ENCODE measurements at regions not wholly inside any gene's neighbourhood (a gene's known extent, or its start where the extent isn't known, plus 50 kb on each side); places are given as distances from the start of the nearest gene placed in this dataset.

DNA sequence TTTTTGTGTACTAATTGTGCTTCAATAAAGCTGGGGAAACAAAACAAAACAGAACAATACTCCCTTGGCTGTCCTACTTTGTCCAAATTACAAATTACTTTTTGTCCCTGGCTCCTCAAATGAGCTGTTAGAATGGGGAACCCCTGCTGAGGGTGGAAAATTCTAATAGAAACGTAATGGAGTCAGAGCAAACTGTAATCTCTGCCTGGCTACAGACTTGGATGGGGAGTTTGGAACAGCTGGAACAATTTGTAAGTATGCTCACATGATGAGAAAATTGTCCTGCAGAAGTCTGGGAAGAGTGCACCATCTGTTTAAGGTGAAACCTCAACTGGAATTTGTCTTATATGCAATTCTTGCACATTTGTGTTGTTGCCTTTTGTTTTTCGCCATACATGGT is 364.4 kb upstream of the CLNK start:
- no peak for DNase-seq

DNA sequence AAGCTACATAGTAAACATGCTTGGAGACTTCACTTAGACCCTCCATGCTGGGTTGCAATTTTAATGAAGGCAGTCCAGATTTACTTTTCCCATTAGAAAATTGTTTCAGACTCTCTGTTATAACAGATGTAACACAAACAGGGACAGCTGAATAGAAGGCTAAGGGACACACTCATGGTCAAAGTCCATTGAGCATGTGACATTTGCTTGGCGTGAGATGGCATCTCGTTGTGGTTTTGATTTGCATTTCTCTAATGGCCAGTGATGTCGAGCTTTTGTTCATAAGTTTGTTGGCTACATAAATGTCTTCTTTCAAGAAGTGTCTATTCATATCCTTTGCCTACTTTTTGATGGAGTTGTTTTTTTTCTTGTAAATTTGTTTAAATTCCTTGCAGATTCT is 358.2 kb upstream of the CLNK start:
- DNase-seq, result no peak

DNA sequence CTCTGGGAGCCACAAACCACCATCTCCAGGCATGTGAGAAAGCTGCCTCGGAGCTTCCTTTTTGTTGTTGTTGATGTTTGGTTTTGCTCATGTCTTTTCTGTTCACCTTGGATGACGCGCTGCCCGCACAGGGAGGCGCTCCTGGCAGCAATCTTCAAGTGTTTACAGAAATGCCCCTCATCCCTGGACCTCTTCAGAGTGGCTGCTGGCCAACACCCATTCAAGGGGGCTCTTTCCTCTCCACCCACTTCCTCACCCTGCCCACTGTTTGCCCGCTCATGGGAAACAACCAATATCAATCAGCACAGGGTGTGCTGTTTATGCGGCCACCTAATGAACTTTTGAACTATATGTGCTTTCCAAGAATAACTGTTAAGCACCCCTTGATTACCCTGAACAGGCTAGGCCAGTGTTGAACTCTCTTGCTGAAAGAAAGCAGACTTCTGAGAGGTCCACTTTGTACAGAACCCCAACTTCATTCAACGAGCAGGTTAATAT is 355.1 kb upstream of the CLNK start:
- no peak for DNase-seq

DNA sequence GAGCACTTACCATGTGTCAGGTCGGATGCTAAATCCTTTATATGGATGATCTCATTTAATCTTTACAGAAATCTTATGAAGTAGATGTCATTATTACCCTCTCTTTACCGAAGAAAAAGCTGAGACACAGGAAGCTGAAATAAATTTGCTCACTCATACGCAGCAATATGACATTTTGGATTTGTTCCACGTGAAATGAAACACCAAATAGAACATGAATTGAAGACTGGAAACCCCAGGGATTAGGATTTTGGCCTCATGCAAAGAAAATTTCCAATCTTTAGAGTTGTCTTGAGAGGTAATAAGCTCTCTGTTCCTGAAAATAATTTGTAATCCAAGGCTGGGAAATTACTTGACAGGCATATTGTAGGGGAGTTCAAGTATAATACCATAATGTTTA is 354.4 kb upstream of the CLNK start:
- no peak for DNase-seq

DNA sequence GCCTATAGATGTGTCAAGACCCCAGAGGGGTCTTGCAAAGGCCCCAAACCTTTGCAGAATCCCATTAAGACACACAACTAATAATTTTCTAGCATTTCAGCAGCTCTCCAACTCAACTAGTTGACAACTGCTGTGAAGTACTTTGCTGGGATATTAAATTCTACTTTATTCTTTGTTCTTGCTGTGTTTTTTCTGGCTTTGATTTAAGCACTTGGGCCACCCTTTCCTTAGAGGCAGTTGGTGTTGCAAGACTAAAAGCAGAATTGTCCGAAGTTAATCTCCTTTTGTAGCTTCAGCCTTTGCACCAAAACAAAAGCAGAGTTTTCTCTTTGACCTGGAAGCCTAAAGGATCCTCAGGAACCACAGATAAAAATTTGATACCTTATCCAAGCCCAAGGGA is 353.1 kb upstream of the CLNK start:
- DNase-seq, result no peak

DNA sequence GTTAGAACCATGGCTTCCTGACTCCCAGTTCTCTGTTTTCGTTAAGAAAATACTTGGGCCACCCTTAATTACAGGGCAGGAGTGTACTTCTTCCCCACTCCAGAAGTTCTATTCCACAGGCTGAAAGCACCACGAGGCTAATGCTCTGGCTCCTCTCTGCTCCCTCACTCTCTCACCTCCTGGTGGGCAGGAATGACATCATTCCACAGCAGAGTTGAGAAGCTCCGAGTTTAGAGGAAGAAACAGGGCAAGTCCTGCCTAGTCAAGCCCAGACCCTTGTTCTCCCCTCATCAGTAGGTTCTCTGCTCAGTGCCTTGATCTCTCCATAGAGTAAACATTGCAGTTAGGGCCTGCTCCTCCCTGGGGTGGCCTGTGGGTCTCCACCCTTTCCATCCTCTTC is 343.8 kb upstream of the CLNK start:
- DNase-seq, result no peak

DNA sequence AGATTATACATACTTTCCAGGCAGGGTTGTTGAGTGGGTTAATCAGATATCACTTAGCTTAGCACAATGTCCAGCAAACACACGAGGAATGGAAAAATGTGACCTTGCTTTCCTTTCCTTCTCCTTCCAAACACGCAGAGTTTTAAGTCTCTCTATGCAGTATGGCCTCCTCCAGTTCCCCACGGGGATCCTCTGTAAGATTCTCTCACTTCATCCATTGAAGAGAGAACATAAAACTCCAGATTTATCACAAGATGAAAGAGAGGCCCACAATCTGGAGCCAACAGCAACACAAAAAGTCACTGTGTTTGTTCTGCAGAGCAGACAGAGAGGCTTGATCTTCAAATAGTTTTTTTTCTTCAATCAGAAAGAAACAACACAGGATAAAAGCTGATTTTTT is 336.8 kb upstream of the CLNK start:
- DNase-seq, result no peak

- no peak for DNase-seq
Observed at GRCh38 chr4:11019451-11020240, 335.1 kb upstream of the CLNK start.

GRCh38 chr4:11014199-11014598 is 329.6 kb upstream of the CLNK start:
- no peak for DNase-seq

DNA sequence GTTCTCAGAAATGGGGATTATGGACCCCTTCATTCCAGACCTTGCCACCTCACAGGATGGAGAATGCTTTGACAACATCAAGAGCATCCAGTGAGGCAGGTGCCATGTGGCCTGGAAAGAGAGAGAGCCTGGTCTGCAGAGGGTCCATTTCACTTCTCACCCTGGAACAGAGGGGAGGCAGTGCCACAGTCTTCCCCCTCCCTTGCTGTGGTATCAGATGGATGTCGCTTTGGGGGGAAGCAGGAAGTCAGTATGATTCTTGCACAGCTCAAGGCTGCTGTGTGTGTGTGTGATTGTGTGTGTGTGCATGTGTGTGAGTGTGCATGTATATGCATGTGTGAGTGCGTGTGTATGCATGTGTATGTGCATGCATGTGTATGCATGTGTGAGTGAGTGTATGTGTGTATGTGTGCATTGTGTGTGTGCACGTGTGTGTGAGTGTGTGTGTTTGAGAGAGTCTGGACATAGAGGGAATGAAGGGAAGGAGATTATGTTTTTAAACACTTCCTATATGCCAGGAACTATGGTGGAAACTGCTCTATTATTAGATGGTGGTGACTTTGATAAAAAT is 328.6 kb upstream of the CLNK start:
- DNase-seq, result no peak

DNA sequence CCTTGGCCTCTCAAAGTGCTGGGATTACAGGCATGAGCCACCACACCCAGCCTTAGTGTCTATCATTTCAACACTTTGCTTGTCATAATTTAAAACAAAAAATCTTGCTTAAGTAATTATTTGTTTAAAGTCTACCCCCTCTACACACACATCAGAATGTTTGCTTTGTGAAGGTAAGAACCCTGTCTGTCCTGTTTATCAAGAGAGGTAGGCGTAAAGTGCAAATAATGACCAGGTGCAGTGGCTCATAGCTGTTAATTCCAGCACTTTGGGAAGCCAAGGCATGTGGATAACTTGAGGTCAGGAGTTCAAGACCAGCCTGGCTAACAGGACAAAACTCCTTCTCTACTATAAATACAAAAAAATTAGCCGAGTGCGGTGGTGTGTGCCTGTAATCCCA is 326.7 kb upstream of the CLNK start:
- no peak for DNase-seq

GRCh38 chr4:11010624-11011023 is 326.1 kb upstream of the CLNK start:
- DNase-seq, result no peak

DNA sequence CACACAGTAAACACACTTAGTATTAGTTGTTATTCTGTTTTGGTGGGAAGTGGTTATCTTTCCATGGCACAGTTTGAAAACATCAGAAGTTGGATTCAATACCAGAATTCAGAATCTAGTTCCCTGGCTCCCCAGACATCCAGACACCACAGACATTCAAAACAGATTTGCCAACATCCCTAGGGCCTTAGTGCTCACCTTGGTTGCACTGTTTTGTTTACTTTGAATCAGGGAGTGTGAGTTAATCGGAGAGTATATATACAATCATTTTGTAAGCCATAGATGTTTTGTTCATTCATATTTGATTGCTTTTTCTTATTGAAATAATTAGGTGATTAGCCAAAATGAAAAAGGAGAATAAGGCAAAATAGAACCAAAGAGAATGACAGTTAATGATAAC is 324.7 kb upstream of the CLNK start:
- DNase-seq, result no peak

GRCh38 chr4:11005300-11005699 is 320.7 kb upstream of the CLNK start:
- no peak for DNase-seq

DNA sequence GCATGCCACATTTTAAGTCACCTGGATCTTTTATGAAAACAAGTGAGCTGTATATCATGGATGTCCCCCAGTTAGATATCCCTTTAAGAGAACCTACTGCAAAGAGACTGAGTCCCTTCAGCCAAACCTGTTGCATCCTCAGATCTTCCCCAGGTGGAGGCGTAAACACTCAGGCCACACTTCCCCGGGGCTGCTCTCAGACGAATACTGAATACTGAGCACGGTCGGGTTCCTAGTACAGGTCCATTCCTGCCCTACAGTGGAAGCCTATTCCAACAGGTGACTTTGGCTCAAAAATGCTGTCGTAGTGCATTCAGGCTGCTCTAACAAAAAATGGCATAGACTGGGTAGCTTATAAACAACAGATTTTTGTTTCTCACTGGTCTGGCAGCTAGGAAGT is 320.2 kb upstream of the CLNK start:
- DNase-seq, result no peak

- DNase-seq, result no peak
Observed at GRCh38 chr4:11002961-11003360, 318.4 kb upstream of the CLNK start.

DNA sequence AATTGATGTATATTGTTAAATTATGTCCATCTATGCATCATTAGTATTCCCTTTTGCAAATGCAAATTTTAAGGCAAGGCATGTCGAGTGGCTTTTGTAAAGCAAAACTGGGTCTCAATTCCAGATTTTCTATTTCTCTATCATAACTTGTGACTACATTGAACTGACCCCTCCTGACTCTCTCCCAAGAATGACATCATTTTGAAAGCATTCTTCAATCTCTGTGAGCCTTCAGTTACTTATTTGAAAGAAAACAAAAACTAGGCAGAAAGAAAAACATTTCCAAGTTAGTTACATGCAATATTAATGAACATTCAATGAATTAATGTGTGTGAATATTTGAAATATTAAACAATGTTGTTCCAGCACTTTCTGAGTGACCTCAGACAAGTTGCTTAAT is 314.3 kb upstream of the CLNK start:
- no peak for DNase-seq

- no peak for DNase-seq
Observed at GRCh38 chr4:10984815-10985214, 300.2 kb upstream of the CLNK start.

- no peak for DNase-seq
Observed at GRCh38 chr4:10983885-10984640, 299.5 kb upstream of the CLNK start.

DNA sequence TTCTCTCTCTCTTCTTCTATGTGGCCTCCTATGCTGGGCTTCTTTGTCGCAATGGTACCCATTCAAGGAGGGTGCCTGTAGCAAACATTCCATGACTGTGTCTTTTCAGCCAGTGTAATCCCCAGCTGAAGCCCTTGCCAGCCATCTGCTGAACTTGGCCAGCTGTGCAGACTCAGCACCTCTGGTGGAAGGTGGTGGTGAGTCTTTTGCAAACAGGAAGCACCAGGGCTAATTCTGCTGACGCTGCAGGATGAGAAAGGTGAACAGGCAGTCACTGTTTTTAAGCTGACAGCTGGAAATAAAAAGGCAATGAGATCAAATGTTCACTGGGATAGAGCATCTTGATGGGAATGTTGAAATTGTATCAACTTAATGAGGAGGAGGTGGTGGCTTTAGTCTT is 298.7 kb upstream of the CLNK start:
- peak; percentile 15 for DNase-seq

DNA sequence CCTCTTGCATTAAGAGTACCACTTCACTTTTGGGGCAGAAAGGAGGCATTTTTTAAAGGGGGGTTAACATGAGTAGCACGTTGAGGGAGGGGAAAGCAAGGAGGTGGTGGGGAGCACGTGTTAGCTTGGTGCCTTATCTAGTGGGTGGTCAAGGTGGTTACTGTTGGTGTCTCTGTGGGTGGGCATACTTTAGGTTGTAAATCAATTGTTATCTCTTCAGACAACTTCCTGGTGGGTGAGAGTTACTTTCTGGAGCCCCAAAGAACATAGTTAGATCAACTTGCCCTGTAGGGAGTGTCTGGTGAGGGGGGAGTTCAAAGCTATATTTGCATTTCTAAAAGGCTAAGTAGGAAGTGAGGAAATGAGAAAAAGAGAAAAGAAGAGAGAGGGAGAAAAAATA is 297.7 kb upstream of the CLNK start:
- DNase-seq, result no peak

DNA sequence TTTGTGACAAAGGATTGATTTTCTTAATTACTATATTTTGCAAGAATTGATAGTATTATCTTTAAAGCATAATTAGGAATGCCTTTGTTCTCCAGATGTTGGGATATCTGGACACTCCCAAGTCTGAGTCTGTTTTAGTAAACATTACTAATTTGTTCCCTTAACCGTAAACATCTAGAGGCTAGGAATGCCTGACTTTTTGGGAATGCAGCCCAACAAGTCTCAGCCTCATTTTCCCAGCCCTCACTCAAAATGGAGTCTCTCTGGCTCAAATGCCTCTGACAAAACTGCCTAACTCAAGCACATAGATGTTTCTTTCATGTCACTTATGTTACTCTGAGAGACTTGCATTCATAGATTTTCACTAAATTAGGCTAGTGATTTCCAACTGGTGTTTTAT is 297.0 kb upstream of the CLNK start:
- no peak for DNase-seq

- no peak for DNase-seq
Observed at GRCh38 chr4:10981096-10981495, 296.5 kb upstream of the CLNK start.

- DNase-seq, result no peak
Observed at GRCh38 chr4:10979032-10979431, 294.5 kb upstream of the CLNK start.

All from hematopoietic multipotent progenitor cell treated with erythropoietin and hydrocortisone succinate and interleukin-3 and kit ligand, for 6 days (in vitro differentiated cells).